ENCODE measurements at regions not wholly inside any gene's neighbourhood (a gene's known extent, or its start where the extent isn't known, plus 50 kb on each side); places are given as distances from the start of the nearest gene placed in this dataset.
"Not testable (repeated sequence)": the region's sequence is repeated elsewhere in the genome, so short reads cannot be mapped to it uniquely, and the experiment has no call there.

- no peaks in the 10 kb centered on the region for H3K27me3 ChIP-seq (ENCODE audit: insufficient read depth, low read length)
- no peak overlapping the region for H3K27ac ChIP-seq (ENCODE audit: low read depth, low read length)
These were observed 152.6 kb downstream of the CRLF2 start for GRCh38 chrX:1059576-1060561.

DNA sequence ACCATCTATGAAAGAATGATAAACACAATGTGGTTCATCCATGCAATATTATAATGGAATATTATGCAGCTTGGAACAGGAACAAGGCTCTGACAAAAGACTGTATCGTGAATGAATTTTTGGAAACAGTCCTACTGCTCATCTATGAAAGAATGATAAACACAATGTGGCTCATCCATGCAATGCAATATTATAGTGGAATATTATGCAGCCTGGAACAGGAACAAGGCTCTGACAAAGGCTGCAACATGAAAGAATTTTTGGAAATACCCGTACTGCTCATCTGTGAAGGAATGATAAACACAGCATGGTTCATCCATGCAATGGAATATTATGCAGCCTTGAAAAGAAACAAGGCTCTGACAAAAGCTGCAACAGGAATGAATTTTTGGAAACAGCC, 158.8 kb downstream of the CRLF2 start:
- not testable (repeated sequence) for H3K79me2 ChIP-seq (ENCODE audit: control insufficient read depth, insufficient read depth, low read length, unreplicated experiment)

More at GRCh38 chrX:1059576-1060561, 152.6 kb downstream of the CRLF2 start:
- no peaks in the 10 kb centered on the region for H3K4me1 ChIP-seq (ENCODE audit: control insufficient read depth, insufficient read depth, low read length, unreplicated experiment)
- no peaks in the 10 kb centered on the region for H3K79me2 ChIP-seq (ENCODE audit: control insufficient read depth, insufficient read depth, low read length, unreplicated experiment)
- H3K4me3 ChIP-seq (ENCODE audit: low read depth, low read length) = no peak overlapping the region
- no peak overlapping the region for H2AFZ ChIP-seq (ENCODE audit: low read length, unreplicated experiment)
- H3K36me3 ChIP-seq (ENCODE audit: insufficient read depth, low read length) = no peaks in the 10 kb centered on the region

DNA sequence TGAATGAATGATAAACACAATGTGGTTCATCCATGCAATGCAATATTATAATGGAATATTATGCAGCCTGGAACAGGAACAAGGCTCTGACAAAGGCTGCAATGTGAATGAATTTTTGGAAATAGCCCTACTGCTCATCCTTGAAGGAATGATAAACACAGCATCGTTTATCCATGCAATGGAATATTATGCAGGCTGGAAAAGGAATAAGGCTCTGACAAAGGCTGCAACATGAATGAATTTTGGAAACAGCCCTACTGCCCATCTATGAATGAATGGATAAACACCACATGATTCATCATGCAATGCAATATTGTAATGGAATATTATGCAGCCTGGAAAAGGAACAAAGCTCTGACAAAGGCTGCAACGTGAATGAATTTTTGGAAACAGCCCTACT, 159.4 kb downstream of the CRLF2 start:
- Histone ChIP-seq H2AFZ (ENCODE audit: low read length, unreplicated experiment) (no peak overlapping the region), H3K4me3 (ENCODE audit: low read depth, low read length) (no peak overlapping the region), H3K27me3 (ENCODE audit: insufficient read depth, low read length) (no peaks in the 10 kb centered on the region), H3K27ac (ENCODE audit: low read depth, low read length) (no peak overlapping the region), H3K36me3 (ENCODE audit: insufficient read depth, low read length) (no peaks in the 10 kb centered on the region), H3K4me1 (ENCODE audit: control insufficient read depth, insufficient read depth, low read length, unreplicated experiment) (no peaks in the 10 kb centered on the region), H3K79me2 (ENCODE audit: control insufficient read depth, insufficient read depth, low read length, unreplicated experiment) (no peaks in the 10 kb centered on the region)

More for the DNA sequence above, 158.8 kb downstream of the CRLF2 start:
- H3K27me3 ChIP-seq (ENCODE audit: insufficient read depth, low read length); H3K36me3 ChIP-seq (ENCODE audit: insufficient read depth, low read length); H2AFZ ChIP-seq (ENCODE audit: low read length, unreplicated experiment); H3K27ac ChIP-seq (ENCODE audit: low read depth, low read length); H3K4me1 ChIP-seq (ENCODE audit: control insufficient read depth, insufficient read depth, low read length, unreplicated experiment); H3K4me3 ChIP-seq (ENCODE audit: low read depth, low read length): not testable (repeated sequence)

DNA sequence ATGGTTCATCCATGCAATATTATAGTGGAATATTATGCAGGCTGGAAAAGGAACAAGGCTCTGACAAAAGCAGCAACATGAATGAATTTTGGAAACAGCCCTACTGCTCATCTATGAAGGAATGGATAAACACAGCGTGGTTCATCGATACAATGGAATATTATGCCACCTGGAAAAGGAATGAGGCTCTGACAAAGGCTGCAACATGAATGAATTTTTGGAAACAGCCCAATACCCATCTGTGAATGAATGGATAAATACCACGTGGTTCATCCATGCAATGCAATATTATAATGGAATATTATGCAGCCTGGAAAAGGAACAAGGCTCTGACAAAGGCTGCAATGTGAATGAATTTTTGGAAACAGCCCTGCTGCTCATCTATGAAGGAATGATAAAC, 160.4 kb downstream of the CRLF2 start:
- H3K4me3 ChIP-seq (ENCODE audit: low read depth, low read length) = no peak overlapping the region
- no peak overlapping the region for H2AFZ ChIP-seq (ENCODE audit: low read length, unreplicated experiment)
- H3K36me3 ChIP-seq (ENCODE audit: insufficient read depth, low read length) = no peaks in the 10 kb centered on the region
- no peak overlapping the region for H3K27ac ChIP-seq (ENCODE audit: low read depth, low read length)
- H3K79me2 ChIP-seq (ENCODE audit: control insufficient read depth, insufficient read depth, low read length, unreplicated experiment) = no peaks in the 10 kb centered on the region
- no peaks in the 10 kb centered on the region for H3K27me3 ChIP-seq (ENCODE audit: insufficient read depth, low read length)
- H3K4me1 ChIP-seq (ENCODE audit: control insufficient read depth, insufficient read depth, low read length, unreplicated experiment) = no peaks in the 10 kb centered on the region

DNA sequence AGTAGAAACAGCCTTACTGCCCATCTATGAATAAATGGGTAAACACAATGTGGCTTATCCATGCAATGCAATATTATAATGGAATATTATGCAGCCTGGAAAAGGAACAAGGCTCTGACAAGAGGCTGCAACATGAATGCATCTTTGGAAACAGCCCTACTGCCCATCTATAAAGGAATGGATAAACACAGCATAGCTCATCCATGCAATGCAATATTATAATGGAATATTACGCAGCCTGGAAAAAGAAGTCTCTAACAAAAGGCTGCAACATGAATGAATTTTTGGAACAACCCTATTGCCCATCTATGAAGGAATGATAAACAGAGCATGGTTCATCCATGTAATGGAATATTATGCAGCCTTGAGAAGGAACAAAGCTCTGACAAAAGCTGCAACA, 161.0 kb downstream of the CRLF2 start:
- Histone ChIP-seq H3K27ac (ENCODE audit: low read depth, low read length) (no peak overlapping the region), H3K27me3 (ENCODE audit: insufficient read depth, low read length) (no peaks in the 10 kb centered on the region), H3K4me3 (ENCODE audit: low read depth, low read length) (no peak overlapping the region), H3K79me2 (ENCODE audit: control insufficient read depth, insufficient read depth, low read length, unreplicated experiment) (no peaks in the 10 kb centered on the region), H3K4me1 (ENCODE audit: control insufficient read depth, insufficient read depth, low read length, unreplicated experiment) (no peaks in the 10 kb centered on the region), H3K36me3 (ENCODE audit: insufficient read depth, low read length) (no peaks in the 10 kb centered on the region), H2AFZ (ENCODE audit: low read length, unreplicated experiment) (no peak overlapping the region)

DNA sequence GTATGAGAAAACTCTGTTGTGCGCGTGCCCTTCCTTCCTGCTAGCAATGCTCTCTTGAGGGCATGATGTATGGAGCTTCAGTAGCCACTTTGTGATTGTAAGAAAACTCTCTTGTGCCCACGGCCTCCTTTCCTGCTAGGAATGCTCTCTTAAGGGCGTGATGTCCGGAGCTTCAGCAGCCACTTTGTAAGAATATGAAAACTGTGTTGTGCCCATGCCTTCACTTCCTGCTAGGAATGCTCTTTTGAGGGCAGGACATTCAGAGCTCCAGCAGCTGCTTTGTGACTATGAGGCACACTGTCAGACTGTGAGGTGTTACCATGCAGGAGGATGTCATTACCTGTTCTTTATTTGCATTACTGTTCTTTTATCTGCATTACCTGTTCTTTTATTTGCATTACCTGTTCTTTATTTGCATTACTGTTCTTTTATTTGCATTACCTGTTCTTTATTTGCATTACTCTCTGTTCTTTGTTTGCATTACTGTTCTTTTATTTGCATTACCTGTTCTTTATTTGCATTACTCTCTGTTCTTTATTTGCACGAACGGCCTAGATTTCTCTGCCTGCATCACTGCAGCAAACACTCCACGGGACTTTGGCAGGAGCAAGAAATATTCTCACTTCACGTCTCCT, 166.7 kb downstream of the CRLF2 start:
- Histone ChIP-seq H3K79me2 (ENCODE audit: control insufficient read depth, insufficient read depth, low read length, unreplicated experiment) (no peaks in the 10 kb centered on the region), H3K27me3 (ENCODE audit: insufficient read depth, low read length) (no peaks in the 10 kb centered on the region), H3K36me3 (ENCODE audit: insufficient read depth, low read length) (no peaks in the 10 kb centered on the region), H3K4me3 (ENCODE audit: low read depth, low read length) (no peak overlapping the region), H3K4me1 (ENCODE audit: control insufficient read depth, insufficient read depth, low read length, unreplicated experiment) (no peaks in the 10 kb centered on the region), H2AFZ (ENCODE audit: low read length, unreplicated experiment) (no peak overlapping the region), H3K27ac (ENCODE audit: low read depth, low read length) (no peak overlapping the region)

DNA sequence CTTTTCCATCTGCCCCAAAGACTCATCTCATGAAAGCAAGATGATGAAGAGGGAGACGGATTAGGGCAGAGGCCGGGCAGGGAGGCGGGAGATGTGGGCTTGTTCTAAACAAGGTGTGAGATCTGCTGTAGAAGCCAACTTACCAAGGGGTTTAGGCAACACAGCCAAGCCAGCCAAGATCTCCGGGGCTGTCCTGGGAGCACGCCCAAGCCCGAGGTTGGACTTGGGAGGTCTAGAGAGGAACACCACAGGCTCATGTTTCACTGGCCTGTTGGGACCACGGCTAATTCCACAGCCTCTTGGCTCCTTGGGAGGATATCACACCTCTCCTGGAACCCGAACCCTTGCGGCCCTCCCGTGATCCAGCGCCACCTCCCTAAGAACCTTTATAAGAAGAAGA, 171.4 kb downstream of the CRLF2 start:
- Histone ChIP-seq H3K27me3 (ENCODE audit: insufficient read depth, low read length) (no peaks in the 10 kb centered on the region), H3K36me3 (ENCODE audit: insufficient read depth, low read length) (no peaks in the 10 kb centered on the region), H2AFZ (ENCODE audit: low read length, unreplicated experiment) (no peak overlapping the region), H3K79me2 (ENCODE audit: control insufficient read depth, insufficient read depth, low read length, unreplicated experiment) (no peaks in the 10 kb centered on the region), H3K27ac (ENCODE audit: low read depth, low read length) (no peak overlapping the region), H3K4me1 (ENCODE audit: control insufficient read depth, insufficient read depth, low read length, unreplicated experiment) (no peaks in the 10 kb centered on the region), H3K4me3 (ENCODE audit: low read depth, low read length) (no peak overlapping the region)

DNA sequence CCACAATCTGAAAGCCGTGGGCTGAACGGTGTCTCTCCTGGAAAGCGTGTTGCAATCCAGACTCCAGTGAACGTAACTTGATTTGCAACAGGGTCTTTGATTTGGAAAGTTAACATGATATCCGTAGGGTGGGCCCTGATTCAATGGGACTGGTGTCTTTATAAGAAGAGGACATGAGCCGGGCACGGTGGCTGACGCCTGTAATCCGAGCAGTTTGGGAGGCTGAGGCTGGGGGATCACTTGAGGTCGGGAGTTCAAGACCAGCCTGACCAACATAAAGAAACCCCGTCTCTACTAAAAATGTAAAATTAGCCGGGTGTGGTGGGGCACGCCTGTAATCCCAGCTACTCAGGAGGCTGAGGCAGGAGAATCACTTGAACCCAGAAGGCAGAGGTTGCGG, 176.5 kb downstream of the CRLF2 start:
- not testable (repeated sequence) for H3K4me3 ChIP-seq (ENCODE audit: low read depth, low read length); H2AFZ ChIP-seq (ENCODE audit: low read length, unreplicated experiment); H3K79me2 ChIP-seq (ENCODE audit: control insufficient read depth, insufficient read depth, low read length, unreplicated experiment); H3K36me3 ChIP-seq (ENCODE audit: insufficient read depth, low read length); H3K27me3 ChIP-seq (ENCODE audit: insufficient read depth, low read length); H3K27ac ChIP-seq (ENCODE audit: low read depth, low read length); H3K4me1 ChIP-seq (ENCODE audit: control insufficient read depth, insufficient read depth, low read length, unreplicated experiment)

DNA sequence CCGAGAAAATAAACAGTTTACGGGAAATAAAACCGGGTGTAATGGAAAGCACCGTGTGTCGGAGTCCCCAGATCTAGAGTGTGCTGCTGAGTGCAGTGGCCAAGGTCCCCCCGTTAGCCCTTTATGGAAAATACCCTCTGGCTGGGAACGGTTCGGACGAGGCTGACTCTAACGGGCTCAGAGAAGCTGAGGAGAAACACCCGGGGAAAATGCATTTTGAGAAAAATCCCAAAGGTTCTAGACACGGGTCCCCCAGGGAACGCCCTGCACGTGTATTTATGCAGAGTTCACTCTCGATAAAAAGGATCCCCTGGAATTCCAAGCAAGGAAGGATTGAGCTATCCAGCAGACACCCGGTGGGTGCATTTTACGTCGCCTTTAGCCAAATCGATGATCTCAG, 177.2 kb downstream of the CRLF2 start:
- no peak overlapping the region for H3K27ac ChIP-seq (ENCODE audit: low read depth, low read length)
- H3K27me3 ChIP-seq (ENCODE audit: insufficient read depth, low read length) = no peaks in the 10 kb centered on the region
- no peaks in the 10 kb centered on the region for H3K36me3 ChIP-seq (ENCODE audit: insufficient read depth, low read length)
- H3K4me1 ChIP-seq (ENCODE audit: control insufficient read depth, insufficient read depth, low read length, unreplicated experiment) = no peaks in the 10 kb centered on the region
- no peaks in the 10 kb centered on the region for H3K79me2 ChIP-seq (ENCODE audit: control insufficient read depth, insufficient read depth, low read length, unreplicated experiment)
- no peak overlapping the region for H3K4me3 ChIP-seq (ENCODE audit: low read depth, low read length)
- no peak overlapping the region for H2AFZ ChIP-seq (ENCODE audit: low read length, unreplicated experiment)

- Histone ChIP-seq H3K27me3 (ENCODE audit: insufficient read depth, low read length) (no peaks in the 10 kb centered on the region), H3K36me3 (ENCODE audit: insufficient read depth, low read length) (no peaks in the 10 kb centered on the region), H3K4me1 (ENCODE audit: control insufficient read depth, insufficient read depth, low read length, unreplicated experiment) (no peaks in the 10 kb centered on the region), H3K79me2 (ENCODE audit: control insufficient read depth, insufficient read depth, low read length, unreplicated experiment) (no peaks in the 10 kb centered on the region), H2AFZ (ENCODE audit: low read length, unreplicated experiment) (no peak overlapping the region), H3K4me3 (ENCODE audit: low read depth, low read length) (no peak overlapping the region), H3K27ac (ENCODE audit: low read depth, low read length) (no peak overlapping the region)
These were observed 177.7 kb downstream of the CRLF2 start for GRCh38 chrX:1034717-1035116.

Measured in ACC112 (cell line).